RCC 7860 (cell line): ENCODE measurements at regions not wholly inside any gene's neighbourhood (a gene's known extent, or its start where the extent isn't known, plus 50 kb on each side); places are given as distances from the start of the nearest gene placed in this dataset.

Experiments used
- DNase-seq: peaks from one replicate; pipeline ENCODE4 v3.0.0-alpha.2; 2015; ENCODE audit warnings: low spot score
- FAIRE-seq: peaks from 2 replicates; lab custom pipeline; 2012; peaks lifted over from hg19 to GRCh38; lab: Jason Lieb, UNC

GRCh38 chr10:105494944-105495343 lies 853.9 kb downstream of the SORCS3 start:
- DNase-seq (no peak), FAIRE-seq (no peak)

- FAIRE-seq, result no peak
- DNase-seq, result no peak
Observed at GRCh38 chr10:105494303-105494702, 853.2 kb downstream of the SORCS3 start.

- FAIRE-seq (no peak), DNase-seq (no peak)
Observed at GRCh38 chr10:105473170-105473569, 832.1 kb downstream of the SORCS3 start.

- no peak for DNase-seq
- FAIRE-seq, result no peak
Observed at GRCh38 chr10:105468759-105469158, 827.7 kb downstream of the SORCS3 start.

- FAIRE-seq, result no peak
Observed at GRCh38 chr10:105466521-105466920, 825.4 kb downstream of the SORCS3 start.

GRCh38 chr10:105434970-105435369 lies 793.9 kb downstream of the SORCS3 start:
- no peak for DNase-seq
- no peak for FAIRE-seq

More at GRCh38 chr10:105466521-105466920, 825.4 kb downstream of the SORCS3 start:
- no peak for DNase-seq

GRCh38 chr10:105413997-105414396 lies 772.9 kb downstream of the SORCS3 start:
- no peak for FAIRE-seq
- DNase-seq, result no peak

- no peak for DNase-seq
- FAIRE-seq, result no peak
Observed at GRCh38 chr10:105409370-105409769, 768.3 kb downstream of the SORCS3 start.

- FAIRE-seq, result no peak
- DNase-seq, result no peak
Observed at GRCh38 chr10:105406488-105406887, 765.4 kb downstream of the SORCS3 start.

GRCh38 chr10:105398202-105398601 lies 757.1 kb downstream of the SORCS3 start:
- DNase-seq (no peak), FAIRE-seq (no peak)

- no peak for FAIRE-seq
- no peak for DNase-seq
Observed at GRCh38 chr10:105391670-105392351, 750.7 kb downstream of the SORCS3 start.

GRCh38 chr10:105387971-105388370 lies 746.9 kb downstream of the SORCS3 start:
- FAIRE-seq (no peak), DNase-seq (no peak)

- DNase-seq, result no peak
- no peak for FAIRE-seq
Observed at GRCh38 chr10:105383978-105384377, 742.9 kb downstream of the SORCS3 start.

- no peak for DNase-seq
- FAIRE-seq, result no peak
Observed at GRCh38 chr10:105370692-105371091, 729.6 kb downstream of the SORCS3 start.

- FAIRE-seq (no peak), DNase-seq (no peak)
Observed at GRCh38 chr10:105359708-105360107, 718.6 kb downstream of the SORCS3 start.

GRCh38 chr10:105358911-105359310 lies 717.8 kb downstream of the SORCS3 start:
- peak; percentile 55 for DNase-seq
- FAIRE-seq, result peak; percentile 80

- DNase-seq, result no peak
- no peak for FAIRE-seq
Observed at GRCh38 chr10:105356626-105357025, 715.5 kb downstream of the SORCS3 start.

GRCh38 chr10:105354010-105354409 lies 712.9 kb downstream of the SORCS3 start:
- FAIRE-seq, result no peak
- no peak for DNase-seq

- no peak for FAIRE-seq
- no peak for DNase-seq
Observed at GRCh38 chr10:105352827-105353226, 711.7 kb downstream of the SORCS3 start.

- FAIRE-seq, result no peak
- no peak for DNase-seq
Observed at GRCh38 chr10:105352281-105352680, 711.2 kb downstream of the SORCS3 start.

GRCh38 chr10:105351187-105351586 lies 710.1 kb downstream of the SORCS3 start:
- DNase-seq (no peak), FAIRE-seq (no peak)

GRCh38 chr10:105347487-105347886 lies 706.4 kb downstream of the SORCS3 start:
- no peak for FAIRE-seq
- no peak for DNase-seq

- FAIRE-seq (no peak), DNase-seq (no peak)
Observed at GRCh38 chr10:105342606-105343005, 701.5 kb downstream of the SORCS3 start.
